Uterus (tissue), 3 donors: ENCODE measurements at regions not wholly inside any gene's neighbourhood (a gene's known extent, or its start where the extent isn't known, plus 50 kb on each side); places are given as distances from the start of the nearest gene placed in this dataset.

Experiments
- DNase-seq, 2 donors: peaks; one replicate each; pipeline ENCODE4 v3.0.0-alpha.2; 2019 to 2020
- H3K27ac ChIP-seq, 2 donors: fragments of 200-600 bp; sonication (generic); 1 replicate in 1 of 2; 2 replicates in 1 of 2; pipeline ENCODE4 v1.5.1; 2016 to 2018
- H3K27me3 ChIP-seq, 2 donors: fragments of 200-600 bp; sonication (generic); one replicate each; pipeline ENCODE4 v1.5.1; 2018 to 2019; ENCODE audit warnings: control low read depth in 1 of 2
- H3K36me3 ChIP-seq, 2 donors: fragments of 200-600 bp; sonication (generic); one replicate each; pipeline ENCODE4 v1.5.1; 2019; ENCODE audit warnings: control low read depth in 1 of 2
- H3K4me1 ChIP-seq, 2 donors: fragments of 200-600 bp; sonication (generic); one replicate each; pipeline ENCODE4 v1.5.1; 2018 to 2019; ENCODE audit warnings: control low read depth in 1 of 2
- H3K4me3 ChIP-seq, 2 donors: fragments of 200-600 bp; sonication (generic); 1 replicate in 1 of 2; 2 replicates in 1 of 2; pipeline ENCODE4 v1.5.1; 2018 to 2019; ENCODE audit warnings: mild to moderate bottlenecking in 1 of 2
- H3K9me3 ChIP-seq, 2 donors: fragments of 200-600 bp; sonication (generic); one replicate each; pipeline ENCODE4 v1.5.1; 2019; ENCODE audit warnings: control low read depth in 1 of 2
- CTCF ChIP-seq, 4 experiments: fragments of 200-600 bp in 2 of 4; fragments of 450-650 bp in 2 of 4; sonication (generic) in 2 of 4; IDR thresholded peaks; one replicate each; pipeline ENCODE4 v1.5.1; 2016 to 2019; ENCODE audit warnings: antibody characterized with exemption in 4 of 4, mild to moderate bottlenecking in 2 of 4, moderate library complexity in 1 of 4
- POLR2A ChIP-seq, 2 donors: fragments of 450-650 bp; IDR thresholded peaks; one replicate each; pipeline ENCODE4 v1.6.1; 2016; ENCODE audit warnings: antibody characterized with exemption in 2 of 2, mild to moderate bottlenecking in 1 of 2, moderate library complexity in 1 of 2
- intact Hi-C: fragments of 100-400 bp; cut with DNase I; formaldehyde crosslinking; loops from one replicate; pipeline ENCODE4 v1.15.1; 2023; ENCODE audit warnings: low total_unique reads
- donor health status: DM: yes; HTN: yes; CAD: no.

DNA sequence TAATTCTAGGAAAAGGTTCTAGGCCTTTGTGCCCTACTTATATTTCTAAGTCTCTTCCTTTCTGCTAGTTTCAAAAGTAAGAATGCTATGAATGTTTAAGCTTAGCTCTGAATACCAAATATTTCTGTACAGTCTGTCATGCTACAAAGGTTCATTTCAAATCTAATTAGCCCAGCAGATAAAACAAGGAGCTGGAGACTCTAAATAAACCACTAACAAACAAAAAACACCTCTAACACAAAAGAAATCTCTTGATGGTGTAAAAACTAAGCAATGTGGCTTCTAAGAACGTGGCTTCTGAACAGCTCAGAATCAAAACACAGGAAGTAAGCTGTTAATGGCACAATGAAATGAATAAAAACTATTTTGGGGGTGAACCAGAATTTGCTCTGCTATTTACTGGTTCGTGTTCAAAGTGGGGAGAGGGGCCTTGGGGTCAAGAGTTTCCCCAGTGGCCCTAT is 198.3 kb downstream of the BCAS1 start:
- intact Hi-C loops: no loop called here
- H3K27ac ChIP-seq: peak overlapping the region in 1 of 2 donors; percentile 32
- TF ChIP-seq CTCF (IDR thresholded peaks at IDR 0.05) (no peak), POLR2A (IDR thresholded peaks at IDR 0.05) (no peak)
- H3K9me3 ChIP-seq: no peaks in the 10 kb centered on the region
- no peaks in the 10 kb centered on the region for H3K27me3 ChIP-seq
- H3K36me3 ChIP-seq: no peaks in the 10 kb centered on the region
- no peak for DNase-seq
- H3K4me3 ChIP-seq: no peak overlapping the region
- H3K4me1 ChIP-seq: no peaks in the 10 kb centered on the region

DNA sequence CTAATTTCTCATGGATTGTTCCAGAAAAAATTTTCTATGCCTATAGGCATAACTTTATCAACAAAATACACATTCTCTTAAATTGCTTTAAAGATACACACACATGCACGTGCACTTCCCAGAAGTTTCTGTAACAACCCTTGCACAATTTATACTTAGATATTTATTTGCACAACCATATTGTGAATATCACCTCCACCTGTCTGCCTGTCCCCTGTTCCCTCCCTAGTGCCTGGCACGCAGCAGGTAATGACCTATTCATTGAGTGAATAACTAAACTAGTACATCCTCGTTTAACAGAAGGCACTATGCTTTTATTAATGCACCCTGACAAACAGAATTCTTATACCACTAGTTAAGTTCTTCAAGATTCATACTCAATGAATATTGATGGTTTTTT is 198.9 kb downstream of the BCAS1 start:
- intact Hi-C loops: no loop called here
- Histone ChIP-seq H3K27ac (no peak overlapping the region), H3K36me3 (no peaks in the 10 kb centered on the region), H3K4me3 (no peak overlapping the region), H3K9me3 (no peaks in the 10 kb centered on the region), H3K27me3 (no peaks in the 10 kb centered on the region), H3K4me1 (no peaks in the 10 kb centered on the region)
- no peak for TF ChIP-seq CTCF (IDR thresholded peaks at IDR 0.05)
- TF ChIP-seq POLR2A (IDR thresholded peaks at IDR 0.05): no peak
- DNase-seq: no peak

GRCh38 chr20:53870426-53871315 is 199.7 kb downstream of the BCAS1 start:
- H3K27ac ChIP-seq: no peak overlapping the region
- no peaks in the 10 kb centered on the region for H3K36me3 ChIP-seq
- intact Hi-C loops: no loop called here
- no peak for TF ChIP-seq CTCF (IDR thresholded peaks at IDR 0.05)
- no peak for TF ChIP-seq POLR2A (IDR thresholded peaks at IDR 0.05)
- no peak overlapping the region for H3K4me3 ChIP-seq
- DNase-seq: no peak
- H3K9me3 ChIP-seq: no peaks in the 10 kb centered on the region
- H3K27me3 ChIP-seq: no peaks in the 10 kb centered on the region
- H3K4me1 ChIP-seq: no peaks in the 10 kb centered on the region

DNA sequence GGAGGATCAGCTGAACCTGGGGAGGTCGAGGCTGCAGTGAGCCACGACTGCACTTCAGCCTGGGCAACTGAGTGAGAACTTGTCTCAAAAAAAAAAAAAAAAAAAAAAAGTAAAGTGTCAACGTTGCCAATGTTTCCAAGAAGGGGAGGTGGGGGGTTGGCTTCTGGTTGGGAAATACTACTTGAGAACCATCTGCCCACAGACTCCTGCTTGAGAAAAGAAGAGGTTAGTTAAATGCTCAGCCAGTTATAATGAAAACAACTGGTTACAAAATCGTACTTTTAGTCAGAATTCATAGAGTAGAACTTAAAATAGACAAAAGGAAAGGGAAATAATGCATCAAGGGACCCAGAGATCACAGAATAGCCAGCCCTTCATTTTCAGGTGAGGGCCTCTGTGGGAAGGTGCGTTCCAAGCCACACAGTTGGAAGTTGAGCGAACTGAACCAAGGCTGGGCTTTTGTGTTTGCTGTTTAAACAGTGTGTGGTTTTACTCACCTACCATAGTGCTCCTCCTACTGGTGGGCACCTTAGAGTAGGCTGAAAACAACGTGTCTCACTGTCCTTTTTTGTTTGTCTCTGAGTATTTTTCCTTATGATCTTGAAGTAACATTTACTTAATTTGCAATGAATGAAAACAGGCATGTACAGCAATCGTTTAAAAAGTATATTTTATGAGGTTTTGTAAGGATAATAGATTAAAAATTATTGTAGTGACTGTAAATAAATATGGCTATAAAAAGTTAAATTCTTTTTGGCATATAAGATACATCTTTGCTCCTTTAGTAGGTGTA is 200.7 kb downstream of the BCAS1 start:
- intact Hi-C loops: no loop called here
- Histone ChIP-seq H3K4me1 (no peaks in the 10 kb centered on the region), H3K27me3 (no peaks in the 10 kb centered on the region), H3K9me3 (no peaks in the 10 kb centered on the region), H3K4me3 (no peak overlapping the region), H3K36me3 (no peaks in the 10 kb centered on the region), H3K27ac (peak overlapping the region in 1 of 2 donors; percentile 26)
- TF ChIP-seq CTCF (IDR thresholded peaks at IDR 0.05) (peak; percentile 74 to 84 (median 77)), POLR2A (IDR thresholded peaks at IDR 0.05) (no peak)
- peak; percentile 39 to 73 for DNase-seq
